ENCODE measurements at regions not wholly inside any gene's neighbourhood (a gene's known extent, or its start where the extent isn't known, plus 50 kb on each side); places are given as distances from the start of the nearest gene placed in this dataset.

- no peak for DNase-seq
These were observed 543.7 kb downstream of the NPHP4 start for GRCh38 chr1:5448486-5448885.

GRCh38 chr1:5447503-5447960 is 544.7 kb downstream of the NPHP4 start:
- DNase-seq, result no peak

GRCh38 chr1:5444396-5444795 is 547.8 kb downstream of the NPHP4 start:
- DNase-seq, result no peak

GRCh38 chr1:5436808-5437207 is 555.4 kb downstream of the NPHP4 start:
- no peak for DNase-seq

GRCh38 chr1:5435414-5435813 is 556.8 kb downstream of the NPHP4 start:
- no peak for DNase-seq

GRCh38 chr1:5432436-5432835 is 559.8 kb downstream of the NPHP4 start:
- DNase-seq, result no peak

- DNase-seq, result no peak
These were observed 561.1 kb downstream of the NPHP4 start for GRCh38 chr1:5430911-5431697.

- no peak for DNase-seq
These were observed 562.1 kb downstream of the NPHP4 start for GRCh38 chr1:5430136-5430535.

GRCh38 chr1:5428351-5428750 is 563.9 kb downstream of the NPHP4 start:
- DNase-seq, result no peak

GRCh38 chr1:5427026-5427613 is 565.1 kb downstream of the NPHP4 start:
- no peak for DNase-seq

- no peak for DNase-seq
These were observed 567.2 kb downstream of the NPHP4 start for GRCh38 chr1:5424802-5425703.

- peak; percentile 5 for DNase-seq
These were observed 569.1 kb downstream of the NPHP4 start for GRCh38 chr1:5423109-5423508.

GRCh38 chr1:5419501-5419900 is 572.7 kb downstream of the NPHP4 start:
- DNase-seq, result no peak

GRCh38 chr1:5416518-5416917 is 575.7 kb downstream of the NPHP4 start:
- DNase-seq, result no peak

- no peak for DNase-seq
These were observed 576.6 kb downstream of the NPHP4 start for GRCh38 chr1:5415606-5416005.

- DNase-seq, result no peak
These were observed 581.6 kb downstream of the NPHP4 start for GRCh38 chr1:5410652-5411051.

GRCh38 chr1:5408401-5408800 is 583.8 kb downstream of the NPHP4 start:
- no peak for DNase-seq

- no peak for DNase-seq
These were observed 587.0 kb downstream of the NPHP4 start for GRCh38 chr1:5405263-5405662.

- DNase-seq, result no peak
These were observed 587.6 kb downstream of the NPHP4 start for GRCh38 chr1:5404412-5405203.

GRCh38 chr1:5403935-5404334 is 588.3 kb downstream of the NPHP4 start:
- DNase-seq, result no peak

GRCh38 chr1:5402618-5403017 is 589.6 kb downstream of the NPHP4 start:
- no peak for DNase-seq

GRCh38 chr1:5399771-5400170 is 592.5 kb downstream of the NPHP4 start:
- DNase-seq, result no peak

- no peak for DNase-seq
These were observed 595.6 kb downstream of the NPHP4 start for GRCh38 chr1:5396593-5396992.

All from OCI-M1 (cell line).